Neural cell (in vitro differentiated cells): ENCODE measurements at regions not wholly inside any gene's neighbourhood (a gene's known extent, or its start where the extent isn't known, plus 50 kb on each side); places are given as distances from the start of the nearest gene placed in this dataset.

Source experiments
- H2AFZ ChIP-seq: fragments of 200-600, 300-800 bp; sonication (generic), shearing (Covaris generic); 2 replicates; pipeline ENCODE4 v1.6.0; 2014; ENCODE audit warnings: low read depth, mild to moderate bottlenecking, antibody characterized with exemption, low read length, moderate library complexity
- H3F3A ChIP-seq: fragments of 200-600 bp; shearing (Covaris generic); 2 replicates; pipeline ENCODE4 v1.6.1; 2016; ENCODE audit warnings: mild to moderate bottlenecking, moderate library complexity, mixed read lengths, antibody characterized with exemption, low read length; ENCODE audit not compliant: insufficient read depth, poor library complexity, severe bottlenecking
- H3K27ac ChIP-seq: fragments of 200-600, 300-800 bp; sonication (generic), shearing (Covaris generic); 2 replicates; pipeline ENCODE4 v1.5.1; 2014; ENCODE audit warnings: mild to moderate bottlenecking, low read length, moderate library complexity
- H3K27me3 ChIP-seq: fragments of 300-800, 200-600 bp; sonication (generic), shearing (Covaris generic); 2 replicates; pipeline ENCODE4 v1.6.0; 2014; ENCODE audit warnings: mild to moderate bottlenecking, low read depth, low read length, moderate library complexity; ENCODE audit not compliant: insufficient read depth
- H3K36me3 ChIP-seq: fragments of 300-800, 200-600 bp; sonication (generic), shearing (Covaris generic); 2 replicates; pipeline ENCODE4 v1.5.1; 2014; ENCODE audit warnings: mild to moderate bottlenecking, antibody characterized with exemption, low read length, moderate library complexity; ENCODE audit not compliant: insufficient read depth
- H3K4me2 ChIP-seq: fragments of 300-800, 200-600 bp; sonication (generic), shearing (Covaris generic); 2 replicates; pipeline ENCODE4 v1.6.0; 2014; ENCODE audit warnings: mild to moderate bottlenecking, low read length
- H3K4me3 ChIP-seq: fragments of 300-800, 200-600 bp; sonication (generic), shearing (Covaris generic); 2 replicates; pipeline ENCODE4 v1.5.1; 2014; ENCODE audit warnings: mild to moderate bottlenecking, low read length, moderate library complexity
- H3K79me2 ChIP-seq: fragments of 200-600 bp; shearing (Covaris generic); replicated peaks from 2 replicates; pipeline ENCODE4 v1.6.0; 2014; ENCODE audit warnings: mild to moderate bottlenecking, low read length, moderate library complexity; ENCODE audit not compliant: insufficient read depth
- H3K9ac ChIP-seq: fragments of 300-800, 200-600 bp; sonication (generic), shearing (Covaris generic); 2 replicates; pipeline ENCODE4 v1.6.1; 2016; ENCODE audit warnings: mild to moderate bottlenecking, low read length, mixed read lengths
- H3K9me2 ChIP-seq: fragments of 200-600 bp; shearing (Covaris generic); 2 replicates; pipeline ENCODE4 v1.6.1; 2016; ENCODE audit warnings: mild to moderate bottlenecking, low read length, mixed read lengths; ENCODE audit not compliant: insufficient read depth
- H3K9me3 ChIP-seq: fragments of 200-600, 300-800 bp; sonication (generic), shearing (Covaris generic); 2 replicates; pipeline ENCODE4 v1.6.1; 2016; ENCODE audit warnings: mild to moderate bottlenecking, mixed run types, low read length, moderate library complexity, mixed read lengths
- H4K20me1 ChIP-seq: fragments of 200-600 bp; shearing (Covaris generic); 2 replicates; pipeline ENCODE4 v1.6.1; 2016; ENCODE audit warnings: mild to moderate bottlenecking, mixed run types; ENCODE audit not compliant: insufficient read depth
- EP300 ChIP-seq: fragments of 450-650 bp; conservative IDR thresholded peaks from 2 replicates; pipeline ENCODE4 v1.6.1; 2014; ENCODE audit warnings: antibody characterized with exemption, mild to moderate bottlenecking, moderate library complexity; ENCODE audit not compliant: poor library complexity, severe bottlenecking
- EZH2 ChIP-seq: fragments of 200-600, 300-800 bp; shearing (Covaris generic), sonication (generic); IDR thresholded peaks from 2 replicates; pipeline ENCODE4 v1.6.1; 2014; ENCODE audit warnings: antibody characterized with exemption, low read length, borderline replicate concordance, mild to moderate bottlenecking; ENCODE audit not compliant: insufficient read depth, poor library complexity, severe bottlenecking
- MXI1 ChIP-seq: fragments of 450-650 bp; conservative IDR thresholded peaks from 2 replicates; pipeline ENCODE4 v1.6.1; 2014; ENCODE audit warnings: antibody characterized with exemption, mild to moderate bottlenecking; ENCODE audit not compliant: poor library complexity, severe bottlenecking
- POLR2AphosphoS5 ChIP-seq: IDR thresholded peaks from 2 replicates; pipeline ENCODE4 v1.6.1; 2012
- RAD21 ChIP-seq: fragments of 450-650 bp; conservative IDR thresholded peaks from 2 replicates; pipeline ENCODE4 v1.6.1; 2014; ENCODE audit warnings: antibody characterized with exemption, mild to moderate bottlenecking, moderate library complexity
- SMC3 ChIP-seq: fragments of 450-650 bp; conservative IDR thresholded peaks from 2 replicates; pipeline ENCODE4 v1.6.1; 2014; ENCODE audit warnings: antibody characterized with exemption, mild to moderate bottlenecking, moderate library complexity; ENCODE audit not compliant: poor library complexity
- TAF1 ChIP-seq: IDR thresholded peaks from 2 replicates; pipeline ENCODE4 v1.6.1; 2012; ENCODE audit warnings: low read depth
- TF ChIP-seq, protein P1 (sequence below): fragments of 450-650 bp; IDR thresholded peaks from 2 replicates; pipeline ENCODE4 v1.5.1; 2014; ENCODE audit warnings: antibody characterized with exemption, mild to moderate bottlenecking, moderate library complexity; ENCODE audit not compliant: poor library complexity, severe bottlenecking
- TF ChIP-seq, protein P2 (sequence below): IDR thresholded peaks from 2 replicates; pipeline ENCODE4 v1.6.1; 2012; ENCODE audit warnings: borderline replicate concordance

DNA sequence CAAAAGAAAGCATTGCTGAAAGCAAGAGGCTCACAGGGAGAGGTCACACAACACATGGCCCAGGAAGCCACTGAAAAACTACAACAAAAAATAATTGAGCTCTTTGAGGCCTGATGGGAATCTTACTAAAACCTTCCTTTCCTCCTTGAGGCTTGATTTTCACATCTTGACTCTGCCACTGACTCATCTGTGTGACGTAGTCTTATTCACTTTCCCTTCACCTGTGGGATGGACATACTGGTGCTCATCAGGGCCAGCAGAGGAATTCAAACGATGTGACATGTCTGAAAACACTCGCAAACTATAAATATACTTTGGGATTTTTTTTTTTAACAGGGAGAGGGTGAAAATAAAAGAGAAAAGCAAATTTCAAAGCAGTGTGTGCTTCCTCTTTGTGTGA lies 78.3 kb upstream of the ASIC2 start:
- no peak overlapping the region for H3K4me3 ChIP-seq
- H3F3A ChIP-seq = no peaks in the 10 kb centered on the region
- no peaks in the 10 kb centered on the region for H3K36me3 ChIP-seq
- no peaks in the 10 kb centered on the region for H3K9me2 ChIP-seq
- no peaks in the 10 kb centered on the region for H3K27me3 ChIP-seq
- TF ChIP-seq TAF1 (no peak), EZH2 (no peak), SMC3 (no peak), EP300 (no peak), RAD21 (no peak), MXI1 (no peak), POLR2AphosphoS5 (no peak)
- TF ChIP-seq, protein P1, sequence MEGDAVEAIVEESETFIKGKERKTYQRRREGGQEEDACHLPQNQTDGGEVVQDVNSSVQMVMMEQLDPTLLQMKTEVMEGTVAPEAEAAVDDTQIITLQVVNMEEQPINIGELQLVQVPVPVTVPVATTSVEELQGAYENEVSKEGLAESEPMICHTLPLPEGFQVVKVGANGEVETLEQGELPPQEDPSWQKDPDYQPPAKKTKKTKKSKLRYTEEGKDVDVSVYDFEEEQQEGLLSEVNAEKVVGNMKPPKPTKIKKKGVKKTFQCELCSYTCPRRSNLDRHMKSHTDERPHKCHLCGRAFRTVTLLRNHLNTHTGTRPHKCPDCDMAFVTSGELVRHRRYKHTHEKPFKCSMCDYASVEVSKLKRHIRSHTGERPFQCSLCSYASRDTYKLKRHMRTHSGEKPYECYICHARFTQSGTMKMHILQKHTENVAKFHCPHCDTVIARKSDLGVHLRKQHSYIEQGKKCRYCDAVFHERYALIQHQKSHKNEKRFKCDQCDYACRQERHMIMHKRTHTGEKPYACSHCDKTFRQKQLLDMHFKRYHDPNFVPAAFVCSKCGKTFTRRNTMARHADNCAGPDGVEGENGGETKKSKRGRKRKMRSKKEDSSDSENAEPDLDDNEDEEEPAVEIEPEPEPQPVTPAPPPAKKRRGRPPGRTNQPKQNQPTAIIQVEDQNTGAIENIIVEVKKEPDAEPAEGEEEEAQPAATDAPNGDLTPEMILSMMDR = no peak
- TF ChIP-seq, protein P2, sequence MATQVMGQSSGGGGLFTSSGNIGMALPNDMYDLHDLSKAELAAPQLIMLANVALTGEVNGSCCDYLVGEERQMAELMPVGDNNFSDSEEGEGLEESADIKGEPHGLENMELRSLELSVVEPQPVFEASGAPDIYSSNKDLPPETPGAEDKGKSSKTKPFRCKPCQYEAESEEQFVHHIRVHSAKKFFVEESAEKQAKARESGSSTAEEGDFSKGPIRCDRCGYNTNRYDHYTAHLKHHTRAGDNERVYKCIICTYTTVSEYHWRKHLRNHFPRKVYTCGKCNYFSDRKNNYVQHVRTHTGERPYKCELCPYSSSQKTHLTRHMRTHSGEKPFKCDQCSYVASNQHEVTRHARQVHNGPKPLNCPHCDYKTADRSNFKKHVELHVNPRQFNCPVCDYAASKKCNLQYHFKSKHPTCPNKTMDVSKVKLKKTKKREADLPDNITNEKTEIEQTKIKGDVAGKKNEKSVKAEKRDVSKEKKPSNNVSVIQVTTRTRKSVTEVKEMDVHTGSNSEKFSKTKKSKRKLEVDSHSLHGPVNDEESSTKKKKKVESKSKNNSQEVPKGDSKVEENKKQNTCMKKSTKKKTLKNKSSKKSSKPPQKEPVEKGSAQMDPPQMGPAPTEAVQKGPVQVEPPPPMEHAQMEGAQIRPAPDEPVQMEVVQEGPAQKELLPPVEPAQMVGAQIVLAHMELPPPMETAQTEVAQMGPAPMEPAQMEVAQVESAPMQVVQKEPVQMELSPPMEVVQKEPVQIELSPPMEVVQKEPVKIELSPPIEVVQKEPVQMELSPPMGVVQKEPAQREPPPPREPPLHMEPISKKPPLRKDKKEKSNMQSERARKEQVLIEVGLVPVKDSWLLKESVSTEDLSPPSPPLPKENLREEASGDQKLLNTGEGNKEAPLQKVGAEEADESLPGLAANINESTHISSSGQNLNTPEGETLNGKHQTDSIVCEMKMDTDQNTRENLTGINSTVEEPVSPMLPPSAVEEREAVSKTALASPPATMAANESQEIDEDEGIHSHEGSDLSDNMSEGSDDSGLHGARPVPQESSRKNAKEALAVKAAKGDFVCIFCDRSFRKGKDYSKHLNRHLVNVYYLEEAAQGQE = no peak
- H3K9me3 ChIP-seq = no peaks in the 10 kb centered on the region
- H2AFZ ChIP-seq = no peak overlapping the region
- no peak overlapping the region for H3K9ac ChIP-seq
- H3K79me2 ChIP-seq = no peaks in the 10 kb centered on the region
- no peaks in the 10 kb centered on the region for H4K20me1 ChIP-seq
- H3K27ac ChIP-seq = no peak overlapping the region
- H3K4me2 ChIP-seq = no peak overlapping the region

DNA sequence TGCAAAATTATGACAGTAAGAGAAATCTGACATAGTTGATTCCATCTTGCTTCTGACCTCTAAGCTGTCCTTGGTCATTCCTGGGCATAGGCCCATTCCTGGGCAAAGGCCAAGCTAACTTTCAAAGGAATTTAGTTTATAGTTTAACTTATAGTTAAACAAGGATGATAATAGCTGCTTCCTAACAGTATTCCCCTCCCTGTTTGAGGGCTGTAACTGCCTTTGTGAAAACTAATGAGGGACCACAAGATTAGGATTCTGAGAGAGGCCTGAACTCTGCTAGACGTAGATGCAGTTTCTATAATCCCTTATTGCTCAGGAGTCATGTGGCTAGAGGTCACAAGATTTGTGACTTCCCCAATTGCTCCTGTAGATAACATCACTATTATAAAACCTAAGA lies 80.2 kb upstream of the ASIC2 start:
- H3K4me2 ChIP-seq = no peak overlapping the region
- no peaks in the 10 kb centered on the region for H4K20me1 ChIP-seq
- no peak for TF ChIP-seq POLR2AphosphoS5
- H3F3A ChIP-seq = no peaks in the 10 kb centered on the region
- H3K27ac ChIP-seq = no peak overlapping the region
- H3K27me3 ChIP-seq = no peaks in the 10 kb centered on the region
- no peaks in the 10 kb centered on the region for H3K79me2 ChIP-seq
- no peaks in the 10 kb centered on the region for H3K9me3 ChIP-seq
- no peak overlapping the region for H3K4me3 ChIP-seq
- no peaks in the 10 kb centered on the region for H3K9me2 ChIP-seq
- H2AFZ ChIP-seq = no peak overlapping the region
- no peaks in the 10 kb centered on the region for H3K36me3 ChIP-seq
- H3K9ac ChIP-seq = no peak overlapping the region

DNA sequence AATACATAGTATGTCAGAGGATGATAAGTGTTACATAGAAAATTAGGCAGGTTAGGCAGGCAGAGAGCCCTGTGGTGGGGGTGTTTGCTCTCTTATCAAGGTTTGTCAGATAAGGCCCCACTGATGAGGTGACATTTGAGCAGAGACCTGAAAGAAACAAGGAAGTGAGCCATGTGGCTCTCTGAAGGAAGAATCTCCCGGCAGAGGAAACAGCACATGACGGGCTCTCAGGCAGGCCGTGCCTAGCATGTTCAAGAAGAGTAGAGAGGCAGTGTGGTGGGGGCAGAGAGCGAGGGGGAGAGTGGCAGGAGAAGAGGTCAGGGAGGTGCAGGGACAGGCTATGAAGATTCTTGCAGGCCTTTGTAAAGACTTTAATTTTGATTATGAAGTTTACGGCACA lies 82.0 kb upstream of the ASIC2 start:
- Histone ChIP-seq H3K27me3 (no peaks in the 10 kb centered on the region), H3K27ac (no peak overlapping the region), H2AFZ (no peak overlapping the region), H3K79me2 (no peaks in the 10 kb centered on the region), H3F3A (no peaks in the 10 kb centered on the region), H4K20me1 (no peaks in the 10 kb centered on the region), H3K9ac (no peak overlapping the region), H3K9me2 (no peaks in the 10 kb centered on the region), H3K36me3 (no peaks in the 10 kb centered on the region), H3K9me3 (no peaks in the 10 kb centered on the region), H3K4me2 (no peak overlapping the region), H3K4me3 (no peak overlapping the region)
- TF ChIP-seq, protein P1 = no peak
- TF ChIP-seq TAF1 = no peak
- TF ChIP-seq MXI1 = no peak
- TF ChIP-seq RAD21 = no peak
- TF ChIP-seq EP300 = no peak
- TF ChIP-seq, protein P2 = no peak
- TF ChIP-seq SMC3 = no peak
- TF ChIP-seq EZH2 = no peak
- TF ChIP-seq POLR2AphosphoS5 = no peak
